ENCODE measurements at regions not wholly inside any gene's neighbourhood (a gene's known extent, or its start where the extent isn't known, plus 50 kb on each side); places are given as distances from the start of the nearest gene placed in this dataset.

- TF ChIP-seq CTCF (conservative IDR thresholded peaks at IDR 0.05; ENCODE audit: low read length), result no peak
- no peak for TF ChIP-seq EZH2phosphoT487 (IDR thresholded peaks at IDR 0.05; ENCODE audit: borderline replicate concordance, low read depth, low read length)
These were observed 121.5 kb upstream of the SPATS2L start for GRCh38 chr2:200184748-200185627.

Measured in OCI-LY7 (cell line).